ENCODE measurements at regions not wholly inside any gene's neighbourhood (a gene's known extent, or its start where the extent isn't known, plus 50 kb on each side); places are given as distances from the start of the nearest gene placed in this dataset.
A peak's percentile ranks its signal among the peaks of the same experiment; 100 is the strongest.
"Not testable (repeated sequence)": the region's sequence is repeated elsewhere in the genome, so short reads cannot be mapped to it uniquely, and the experiment has no call there.

DNA sequence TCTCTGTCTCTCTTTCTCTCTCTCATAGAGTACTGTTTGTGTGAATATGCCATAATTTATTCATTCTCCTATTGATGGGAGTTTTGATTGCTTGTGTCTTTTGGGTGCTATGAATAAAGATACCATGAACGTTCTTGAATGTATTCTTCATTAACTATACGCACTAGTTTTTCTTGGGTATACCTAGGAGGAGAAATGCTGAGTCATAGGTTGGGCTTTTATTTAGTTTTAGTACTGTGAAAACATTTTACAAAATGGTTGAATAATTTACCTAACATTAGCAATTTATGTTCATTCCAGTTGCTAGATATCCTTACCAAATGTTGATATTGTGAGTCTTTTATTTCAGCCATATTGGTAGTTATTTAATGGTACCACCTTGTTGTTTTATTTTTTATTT is 192.5 kb downstream of the NPR3 start:
- no peak for DNase-seq
- no peaks in the 10 kb centered on the region for H3K9me3 ChIP-seq
- WGBS, 3 donors, result 33 to 67% (median 38%) methylated on average over 2 of the region's 2 CpGs
- intact Hi-C loops (cut with DNase I), result no loop called here
- TF ChIP-seq EP300 (IDR thresholded peaks at IDR 0.05) (no peak), POLR2A (IDR thresholded peaks at IDR 0.05) (no peak)
- TF ChIP-seq, protein P1, sequence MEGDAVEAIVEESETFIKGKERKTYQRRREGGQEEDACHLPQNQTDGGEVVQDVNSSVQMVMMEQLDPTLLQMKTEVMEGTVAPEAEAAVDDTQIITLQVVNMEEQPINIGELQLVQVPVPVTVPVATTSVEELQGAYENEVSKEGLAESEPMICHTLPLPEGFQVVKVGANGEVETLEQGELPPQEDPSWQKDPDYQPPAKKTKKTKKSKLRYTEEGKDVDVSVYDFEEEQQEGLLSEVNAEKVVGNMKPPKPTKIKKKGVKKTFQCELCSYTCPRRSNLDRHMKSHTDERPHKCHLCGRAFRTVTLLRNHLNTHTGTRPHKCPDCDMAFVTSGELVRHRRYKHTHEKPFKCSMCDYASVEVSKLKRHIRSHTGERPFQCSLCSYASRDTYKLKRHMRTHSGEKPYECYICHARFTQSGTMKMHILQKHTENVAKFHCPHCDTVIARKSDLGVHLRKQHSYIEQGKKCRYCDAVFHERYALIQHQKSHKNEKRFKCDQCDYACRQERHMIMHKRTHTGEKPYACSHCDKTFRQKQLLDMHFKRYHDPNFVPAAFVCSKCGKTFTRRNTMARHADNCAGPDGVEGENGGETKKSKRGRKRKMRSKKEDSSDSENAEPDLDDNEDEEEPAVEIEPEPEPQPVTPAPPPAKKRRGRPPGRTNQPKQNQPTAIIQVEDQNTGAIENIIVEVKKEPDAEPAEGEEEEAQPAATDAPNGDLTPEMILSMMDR (IDR thresholded peaks at IDR 0.05), result no peak
- no peaks in the 10 kb centered on the region for H3K36me3 ChIP-seq
- no peak overlapping the region for H3K4me3 ChIP-seq
- H3K27me3 ChIP-seq, result no peaks in the 10 kb centered on the region
- no peak overlapping the region for H3K27ac ChIP-seq
- no peaks in the 10 kb centered on the region for H3K4me1 ChIP-seq (ENCODE audit: insufficient read depth)

DNA sequence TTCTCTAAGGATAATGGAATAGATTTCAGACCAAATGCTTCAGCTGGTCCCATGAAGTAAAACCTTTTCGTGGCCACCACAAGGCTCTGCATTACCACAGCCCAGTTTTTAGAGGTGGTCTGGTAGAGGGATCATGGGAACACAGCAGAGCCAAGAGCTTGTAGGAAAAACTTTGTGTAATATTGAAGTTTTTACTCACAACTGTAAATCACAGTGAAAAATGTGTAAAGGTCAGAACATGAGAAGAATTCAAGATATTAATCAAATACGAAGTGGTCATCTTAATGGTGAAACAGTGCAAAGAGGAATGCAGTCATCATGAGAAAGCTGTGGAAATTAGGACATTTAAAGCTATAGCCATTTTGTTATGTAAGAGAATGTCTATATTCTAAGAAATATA is 197.5 kb downstream of the NPR3 start:
- Histone ChIP-seq H3K36me3 (no peaks in the 10 kb centered on the region), H3K27me3 (no peaks in the 10 kb centered on the region), H3K4me1 (ENCODE audit: insufficient read depth) (no peaks in the 10 kb centered on the region), H3K4me3 (no peak overlapping the region), H3K27ac (no peak overlapping the region), H3K9me3 (no peaks in the 10 kb centered on the region)
- no peak for DNase-seq
- TF ChIP-seq, protein P1 (IDR thresholded peaks at IDR 0.05), result no peak
- TF ChIP-seq EP300 (IDR thresholded peaks at IDR 0.05), result no peak
- TF ChIP-seq POLR2A (IDR thresholded peaks at IDR 0.05), result no peak
- WGBS, 3 donors, result 60 to 75% (median 71%) methylated on average over 2 of the region's 2 CpGs
- intact Hi-C loops (cut with DNase I), result no loop called here

DNA sequence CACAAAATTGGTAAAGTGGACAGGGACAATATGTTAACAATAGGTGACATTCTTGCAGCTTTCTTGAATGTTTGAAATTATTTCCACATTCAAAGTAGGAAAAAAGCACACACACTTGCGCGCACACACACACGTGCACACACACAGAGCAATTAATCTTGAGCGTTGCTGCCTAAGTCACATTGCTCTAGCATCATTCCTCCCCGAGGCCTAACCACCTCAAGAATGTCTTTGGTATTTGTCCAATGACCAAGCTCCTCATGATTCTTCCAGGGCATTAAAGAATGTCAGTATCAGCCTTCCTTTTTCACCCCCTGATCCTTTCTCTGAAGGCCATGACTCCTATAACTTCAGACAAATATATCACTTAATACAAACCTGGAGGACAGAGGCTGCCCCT is 198.1 kb downstream of the NPR3 start:
- Histone ChIP-seq H3K4me3 (no peak overlapping the region), H3K36me3 (no peaks in the 10 kb centered on the region), H3K27ac (no peak overlapping the region), H3K4me1 (ENCODE audit: insufficient read depth) (no peaks in the 10 kb centered on the region), H3K9me3 (no peaks in the 10 kb centered on the region), H3K27me3 (no peaks in the 10 kb centered on the region)
- no peak for DNase-seq
- 62 to 69% (median 63%) methylated on average over 5 of the region's 5 CpGs for WGBS, 3 donors
- TF ChIP-seq, protein P1 (IDR thresholded peaks at IDR 0.05), result no peak
- TF ChIP-seq POLR2A (IDR thresholded peaks at IDR 0.05) (no peak), EP300 (IDR thresholded peaks at IDR 0.05) (no peak)
- intact Hi-C loops (cut with DNase I), result no loop called here

DNA sequence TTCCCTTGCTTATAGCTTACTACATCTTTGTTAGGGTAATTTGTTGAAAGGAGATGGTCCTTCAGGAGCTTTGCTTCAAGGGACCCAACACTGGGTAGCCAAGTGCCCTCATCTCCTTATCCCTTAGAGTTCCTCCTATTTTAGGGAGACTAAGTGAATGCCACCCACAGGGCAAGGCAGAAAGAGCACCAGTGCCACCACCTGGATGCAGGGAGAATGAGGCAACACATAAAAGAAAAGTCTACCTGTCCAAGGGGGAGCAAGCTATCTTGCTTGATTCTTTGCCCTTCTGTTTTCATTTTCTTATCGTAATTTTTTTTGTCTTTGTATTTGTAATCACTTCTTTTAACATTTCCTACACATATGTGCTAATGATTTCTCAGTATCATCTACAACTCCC is 205.5 kb downstream of the NPR3 start:
- H3K4me1 ChIP-seq (ENCODE audit: insufficient read depth), result no peaks in the 10 kb centered on the region
- 50 to 55% (median 54%) methylated on average over 1 of the region's 1 CpG for WGBS, 3 donors
- TF ChIP-seq POLR2A (IDR thresholded peaks at IDR 0.05) (no peak), EP300 (IDR thresholded peaks at IDR 0.05) (no peak)
- TF ChIP-seq, protein P1 (IDR thresholded peaks at IDR 0.05), result no peak
- H3K27me3 ChIP-seq, result no peaks in the 10 kb centered on the region
- H3K27ac ChIP-seq, result no peak overlapping the region
- H3K36me3 ChIP-seq, result no peaks in the 10 kb centered on the region
- peak in 2 of 5 donors; percentile 29 to 50 for DNase-seq
- H3K4me3 ChIP-seq, result no peak overlapping the region
- H3K9me3 ChIP-seq, result no peaks in the 10 kb centered on the region
- intact Hi-C loops (cut with DNase I), result no loop called here

DNA sequence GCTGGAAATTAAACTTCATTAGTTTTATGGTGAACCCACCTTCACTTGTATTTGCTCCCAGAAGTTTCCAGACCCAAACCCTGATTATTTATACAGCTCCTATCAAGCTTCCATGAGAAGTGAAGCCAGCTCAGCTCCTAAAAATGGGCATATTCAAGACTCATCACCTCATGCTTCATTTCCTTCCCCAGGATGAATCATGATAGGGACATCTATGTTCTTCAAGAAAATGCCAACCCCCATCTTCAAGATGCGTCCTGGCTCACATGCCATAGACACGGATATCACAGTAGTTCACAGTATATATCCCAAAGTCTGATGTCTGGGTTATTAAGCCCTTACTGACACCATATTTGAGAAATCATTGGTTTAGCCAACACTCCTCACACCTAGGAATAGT is 217.6 kb downstream of the NPR3 start:
- TF ChIP-seq, protein P1 (IDR thresholded peaks at IDR 0.05), result no peak
- TF ChIP-seq EP300 (IDR thresholded peaks at IDR 0.05), result no peak
- TF ChIP-seq POLR2A (IDR thresholded peaks at IDR 0.05), result no peak
- H3K36me3 ChIP-seq, result no peaks in the 10 kb centered on the region
- intact Hi-C loops (cut with DNase I), result no loop called here

DNA sequence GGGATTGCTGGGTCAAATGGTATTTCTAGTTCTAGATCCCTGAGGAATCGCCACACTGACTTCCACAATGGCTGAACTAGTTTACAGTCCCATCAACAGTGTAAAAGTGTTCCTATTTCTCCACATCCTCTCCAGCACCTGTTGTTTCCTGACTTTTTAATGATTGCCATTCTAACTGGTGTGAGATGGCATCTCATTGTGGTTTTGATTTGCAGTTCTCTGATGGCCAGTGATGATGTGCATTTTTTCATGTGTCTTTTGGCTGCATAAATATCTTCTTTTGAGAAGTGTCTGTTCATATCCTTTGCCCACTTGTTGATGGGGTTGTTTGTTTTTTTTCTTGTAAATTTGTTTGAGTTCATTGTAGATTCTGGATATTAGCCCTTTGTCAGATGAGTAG is 220.3 kb downstream of the NPR3 start:
- H3K27ac ChIP-seq; H3K27me3 ChIP-seq; H3K4me1 ChIP-seq (ENCODE audit: insufficient read depth); H3K4me3 ChIP-seq; H3K36me3 ChIP-seq; intact Hi-C loops (cut with DNase I); DNase-seq; H3K9me3 ChIP-seq: not testable (repeated sequence)
- 88 to 100% (median 91%) methylated on average over 1 of the region's 1 CpG for WGBS, 3 donors

More for the DNA sequence above, 217.6 kb downstream of the NPR3 start:
- WGBS, 3 donors, result 93 to 94% (median 94%) methylated on average over 2 of the region's 2 CpGs
- Histone ChIP-seq H3K27ac (no peak overlapping the region), H3K9me3 (no peaks in the 10 kb centered on the region), H3K4me1 (ENCODE audit: insufficient read depth) (no peaks in the 10 kb centered on the region), H3K27me3 (no peaks in the 10 kb centered on the region), H3K4me3 (no peak overlapping the region)
- no peak for DNase-seq

All from ovary (tissue), 7 donors.